Neural progenitor cell (in vitro differentiated cells): ENCODE measurements at regions not wholly inside any gene's neighbourhood (a gene's known extent, or its start where the extent isn't known, plus 50 kb on each side); places are given as distances from the start of the nearest gene placed in this dataset.

Experiments used
- DNase-seq: peaks from one replicate; pipeline ENCODE4 v3.0.0-alpha.2; 2016; ENCODE audit warnings: low spot score
- H2AFZ ChIP-seq: fragments of 200-600 bp; sonication (generic); replicated peaks from 2 replicates; pipeline ENCODE4 v1.6.1; 2016; ENCODE audit warnings: antibody characterized with exemption
- H3F3A ChIP-seq: fragments of 200-600 bp; sonication (generic); 2 replicates; pipeline ENCODE4 v1.6.1; 2016; ENCODE audit warnings: antibody characterized with exemption, low read depth
- H3K27ac ChIP-seq: fragments of 200-600 bp; sonication (generic); 2 replicates; pipeline ENCODE4 v1.5.1; 2016; ENCODE audit warnings: mild to moderate bottlenecking
- H3K27me3 ChIP-seq: fragments of 200-600 bp; sonication (generic); 2 replicates; pipeline ENCODE4 v1.6.1; 2016; ENCODE audit warnings: mild to moderate bottlenecking, moderate library complexity
- H3K36me3 ChIP-seq: fragments of 200-600 bp; sonication (generic); 2 replicates; pipeline ENCODE4 v1.5.1; 2016
- H3K4me1 ChIP-seq: fragments of 200-600 bp; sonication (generic); 2 replicates; pipeline ENCODE4 v1.6.1; 2016; ENCODE audit warnings: mixed run types
- H3K4me2 ChIP-seq: fragments of 200-600 bp; sonication (generic); 2 replicates; pipeline ENCODE4 v1.6.1; 2016
- H3K4me3 ChIP-seq: fragments of 200-600 bp; sonication (generic); 2 replicates; pipeline ENCODE4 v1.5.1; 2016
- H3K79me2 ChIP-seq: fragments of 200-600 bp; sonication (generic); 2 replicates; pipeline ENCODE4 v1.6.1; 2016; ENCODE audit warnings: low read depth
- H3K9ac ChIP-seq: fragments of 200-600 bp; sonication (generic); 2 replicates; pipeline ENCODE4 v1.6.1; 2016
- H3K9me3 ChIP-seq: fragments of 200-600 bp; sonication (generic); 2 replicates; pipeline ENCODE4 v1.5.1; 2016; ENCODE audit warnings: low read depth
- H4K20me1 ChIP-seq: fragments of 200-600 bp; sonication (generic); 2 replicates; pipeline ENCODE4 v1.6.1; 2016; ENCODE audit warnings: low read depth
- H3K27ac Mint-ChIP-seq: 3 replicates; pipeline ENCODE4 v1.8.0; 2021; ENCODE audit warnings: mixed read lengths
- H3K27me3 Mint-ChIP-seq: 2 replicates; pipeline ENCODE4 v1.8.0; 2022; ENCODE audit warnings: low read depth, mild to moderate bottlenecking, inconsistent platforms, moderate library complexity, mixed read lengths; ENCODE audit not compliant: insufficient read depth
- H3K36me3 Mint-ChIP-seq: 3 replicates; pipeline ENCODE4 v1.8.0; 2021; ENCODE audit warnings: mixed read lengths
- H3K4me1 Mint-ChIP-seq: 3 replicates; pipeline ENCODE4 v1.8.0; 2021; ENCODE audit warnings: mixed read lengths
- H3K4me3 Mint-ChIP-seq: 3 replicates; pipeline ENCODE4 v1.8.0; 2021; ENCODE audit warnings: mild to moderate bottlenecking, moderate library complexity, mixed read lengths
- H3K9me3 Mint-ChIP-seq: 3 replicates; pipeline ENCODE4 v1.8.0; 2020; ENCODE audit warnings: mixed read lengths
- CTCF ChIP-seq: fragments of 200-600 bp; sonication (generic); IDR thresholded peaks from 2 replicates; pipeline ENCODE4 v1.5.1; 2017; ENCODE audit warnings: antibody characterized with exemption, mild to moderate bottlenecking
- EZH2 ChIP-seq: fragments of 200-600 bp; sonication (generic); IDR thresholded peaks from 2 replicates; pipeline ENCODE4 v1.6.1; 2017; ENCODE audit warnings: antibody characterized with exemption, mild to moderate bottlenecking, moderate library complexity
- EZH2phosphoT487 ChIP-seq: fragments of 200-600 bp; sonication (generic); IDR thresholded peaks from 2 replicates; pipeline ENCODE4 v1.6.1; 2017; ENCODE audit warnings: antibody characterized with exemption

GRCh38 chr3:116951610-116952009 lies 242.0 kb downstream of the TUSC7 start:
- Histone ChIP-seq H4K20me1 (no peaks in the 10 kb centered on the region), H3K9me3 (no peaks in the 10 kb centered on the region), H2AFZ (no peak overlapping the region), H3K27ac (no peak overlapping the region), H3K36me3 (no peaks in the 10 kb centered on the region), H3F3A (peaks cover 5% of the 10 kb centered on the region), H3K4me3 (no peak overlapping the region), H3K4me1 (peaks cover 46% of the 10 kb centered on the region), H3K9ac (no peak overlapping the region), H3K4me2 (no peak overlapping the region), H3K27me3 (no peaks in the 10 kb centered on the region), H3K79me2 (no peaks in the 10 kb centered on the region)
- no peaks in the 10 kb centered on the region for H3K9me3 Mint-ChIP-seq
- H3K4me3 Mint-ChIP-seq, result no peak overlapping the region
- DNase-seq, result no peak
- H3K27me3 Mint-ChIP-seq, result no peaks in the 10 kb centered on the region
- H3K36me3 Mint-ChIP-seq, result no peaks in the 10 kb centered on the region
- TF ChIP-seq EZH2phosphoT487 (no peak), CTCF (no peak), EZH2 (no peak)
- H3K4me1 Mint-ChIP-seq, result peaks cover 13% of the 10 kb centered on the region
- no peak overlapping the region for H3K27ac Mint-ChIP-seq

GRCh38 chr3:116958291-116958690 lies 248.7 kb downstream of the TUSC7 start:
- H3K9ac ChIP-seq, result no peak overlapping the region
- no peak for TF ChIP-seq EZH2phosphoT487
- TF ChIP-seq EZH2, result no peak
- TF ChIP-seq CTCF, result no peak
- no peak overlapping the region for H3K4me2 ChIP-seq
- no peaks in the 10 kb centered on the region for H3K79me2 ChIP-seq
- no peak overlapping the region for H3K4me3 Mint-ChIP-seq
- H3K36me3 ChIP-seq, result no peaks in the 10 kb centered on the region
- H3K4me1 ChIP-seq, result peaks cover 20% of the 10 kb centered on the region
- no peak overlapping the region for H3K27ac Mint-ChIP-seq
- no peaks in the 10 kb centered on the region for H4K20me1 ChIP-seq
- no peak for DNase-seq
- H3K27me3 ChIP-seq, result no peaks in the 10 kb centered on the region
- peaks cover 20% of the 10 kb centered on the region for H3F3A ChIP-seq
- H3K36me3 Mint-ChIP-seq, result no peaks in the 10 kb centered on the region
- H3K9me3 ChIP-seq, result no peaks in the 10 kb centered on the region
- no peak overlapping the region for H2AFZ ChIP-seq
- peaks cover 5% of the 10 kb centered on the region for H3K4me1 Mint-ChIP-seq
- H3K27me3 Mint-ChIP-seq, result no peaks in the 10 kb centered on the region
- H3K27ac ChIP-seq, result no peak overlapping the region
- H3K9me3 Mint-ChIP-seq, result no peaks in the 10 kb centered on the region
- no peak overlapping the region for H3K4me3 ChIP-seq

- no peak for DNase-seq
- Mint-ChIP-seq H3K9me3 (no peaks in the 10 kb centered on the region), H3K4me3 (no peak overlapping the region), H3K27ac (no peak overlapping the region), H3K36me3 (no peaks in the 10 kb centered on the region), H3K4me1 (peaks cover 5% of the 10 kb centered on the region), H3K27me3 (no peaks in the 10 kb centered on the region)
- H3F3A ChIP-seq, result peaks cover 20% of the 10 kb centered on the region
- H4K20me1 ChIP-seq, result no peaks in the 10 kb centered on the region
- no peak overlapping the region for H3K27ac ChIP-seq
- no peaks in the 10 kb centered on the region for H3K79me2 ChIP-seq
- H3K4me2 ChIP-seq, result peak overlapping the region; percentile 5
- no peaks in the 10 kb centered on the region for H3K36me3 ChIP-seq
- H3K27me3 ChIP-seq, result no peaks in the 10 kb centered on the region
- H3K4me3 ChIP-seq, result no peak overlapping the region
- no peaks in the 10 kb centered on the region for H3K9me3 ChIP-seq
- no peak for TF ChIP-seq CTCF
- TF ChIP-seq EZH2, result no peak
- TF ChIP-seq EZH2phosphoT487, result no peak
- no peak overlapping the region for H3K9ac ChIP-seq
- peaks cover 20% of the 10 kb centered on the region for H3K4me1 ChIP-seq
- H2AFZ ChIP-seq, result no peak overlapping the region
These were observed 251.5 kb downstream of the TUSC7 start for GRCh38 chr3:116961106-116961505.

DNA sequence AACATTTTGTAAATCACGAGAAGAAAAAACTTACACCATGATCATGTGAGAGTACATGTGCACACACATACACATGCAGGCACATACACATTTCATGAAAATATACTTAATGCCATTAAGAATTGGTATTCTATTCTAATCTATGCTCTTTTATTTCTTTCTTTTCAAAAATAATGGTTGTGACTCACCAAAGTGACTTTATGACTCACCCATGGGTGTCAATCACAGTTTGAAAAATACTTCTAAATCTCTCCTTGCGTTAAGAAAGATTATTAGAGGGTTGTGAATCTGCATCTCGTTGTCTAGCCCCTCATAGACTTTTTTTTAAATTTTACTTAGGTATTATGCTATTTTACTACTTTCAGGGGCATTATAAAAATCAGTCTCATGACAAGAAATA lies 254.2 kb downstream of the TUSC7 start:
- no peak for DNase-seq
- no peak overlapping the region for H3K4me2 ChIP-seq
- H3K36me3 Mint-ChIP-seq, result no peaks in the 10 kb centered on the region

More for the DNA sequence above, 254.2 kb downstream of the TUSC7 start:
- H3K27ac Mint-ChIP-seq, result no peak overlapping the region
- Histone ChIP-seq H3K27me3 (no peaks in the 10 kb centered on the region), H2AFZ (no peak overlapping the region), H3K4me1 (peaks cover 20% of the 10 kb centered on the region), H3K27ac (no peak overlapping the region), H3K4me3 (no peak overlapping the region), H3K9ac (no peak overlapping the region), H3K36me3 (no peaks in the 10 kb centered on the region), H3F3A (peaks cover 20% of the 10 kb centered on the region), H3K9me3 (no peaks in the 10 kb centered on the region), H4K20me1 (no peaks in the 10 kb centered on the region), H3K79me2 (no peaks in the 10 kb centered on the region)
- no peak overlapping the region for H3K4me3 Mint-ChIP-seq
- H3K9me3 Mint-ChIP-seq, result no peaks in the 10 kb centered on the region
- TF ChIP-seq EZH2phosphoT487 (no peak), EZH2 (no peak), CTCF (no peak)
- peaks cover 5% of the 10 kb centered on the region for H3K4me1 Mint-ChIP-seq
- no peaks in the 10 kb centered on the region for H3K27me3 Mint-ChIP-seq
